ENCODE measurements at regions not wholly inside any gene's neighbourhood (a gene's known extent, or its start where the extent isn't known, plus 50 kb on each side); places are given as distances from the start of the nearest gene placed in this dataset.

DNA sequence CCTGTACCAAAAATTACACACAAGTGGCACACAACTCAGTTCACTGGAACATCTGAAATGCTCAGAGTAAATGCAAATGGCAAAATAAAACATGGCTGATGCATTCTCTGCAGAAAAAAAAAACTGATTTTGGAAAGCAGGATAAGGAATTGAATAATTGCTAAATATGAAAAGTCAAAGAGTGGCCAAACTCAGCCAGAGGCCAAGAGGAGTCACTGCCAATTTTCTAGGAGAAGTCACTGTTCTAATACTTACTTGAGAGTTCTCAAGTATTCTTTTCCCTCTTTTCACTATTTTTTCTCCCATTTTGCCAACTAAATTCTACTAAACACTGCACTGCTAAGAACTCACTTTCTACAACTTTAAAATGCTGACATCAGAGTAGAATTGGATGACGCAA, 1018.6 kb downstream of the TUSC7 start:
- H3K79me1 ChIP-seq (ENCODE audit: low read depth, low read length) = no peaks in the 10 kb centered on the region
- no CpG with 5 or more reads among the region's 1 CpG for WGBS, 2 donors (ENCODE audit: extremely low coverage in 2 of 2, insufficient read length in 2 of 2, insufficient replicate concordance in 1 of 2)
- H3K4me2 ChIP-seq (ENCODE audit: insufficient read depth, low read length, poor library complexity, severe bottlenecking) = no peak overlapping the region

DNA sequence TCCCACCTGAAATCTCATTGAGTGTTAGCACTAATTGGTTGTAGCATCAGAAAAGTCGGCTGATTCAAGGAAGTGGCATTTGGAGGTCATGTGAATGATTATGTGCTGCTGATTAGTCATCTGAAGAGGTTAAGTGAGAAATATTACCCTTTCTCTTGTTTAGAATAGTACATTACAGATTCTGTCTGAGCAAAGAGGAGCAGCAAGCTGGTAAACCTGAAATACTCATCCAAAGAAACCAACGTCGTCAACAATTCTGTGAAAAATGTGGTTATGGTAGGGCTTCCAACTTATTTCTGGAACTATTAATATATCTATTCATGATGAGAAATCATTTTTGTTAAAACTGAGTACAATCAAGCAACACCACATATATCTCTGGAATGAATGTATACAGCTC, 1024.9 kb downstream of the TUSC7 start:
- Histone ChIP-seq H3K27ac (replicated peaks; ENCODE audit: low read length) (no peak overlapping the region), H3K9ac (ENCODE audit: low read depth, low read length, poor library complexity) (no peak overlapping the region), H3K36me3 (replicated peaks in 1 of 2; ENCODE audit: control insufficient read depth in 2 of 2, insufficient read depth in 2 of 2, low read length in 2 of 2) (no peaks in the 10 kb centered on the region), H3K79me1 (ENCODE audit: low read depth, low read length) (no peaks in the 10 kb centered on the region), H3K14ac (ENCODE audit: low read length) (no peak overlapping the region), H2BK120ac (ENCODE audit: low read depth, low read length) (no peak overlapping the region), H2BK12ac (ENCODE audit: low read length) (no peak overlapping the region), H3K4me3 (ENCODE audit: low read length in 2 of 2) (no peak overlapping the region), H4K8ac (ENCODE audit: low read depth, low read length) (no peak overlapping the region), H3K4me2 (ENCODE audit: insufficient read depth, low read length, poor library complexity, severe bottlenecking) (no peak overlapping the region), H3K9me3 (replicated peaks in 1 of 2; ENCODE audit: control insufficient read depth in 2 of 2, insufficient read depth in 1 of 2, low read depth in 1 of 2, low read length in 2 of 2) (no peaks in the 10 kb centered on the region), H3K4ac (ENCODE audit: low read length) (no peak overlapping the region), H2AFZ (ENCODE audit: low read length) (no peak overlapping the region), H3K27me3 (ENCODE audit: control insufficient read depth in 3 of 3, insufficient read depth in 3 of 3, low read depth in 1 of 3, low read length in 3 of 3) (no peaks in the 10 kb centered on the region), H3K23ac (ENCODE audit: low read depth, low read length, poor library complexity) (no peak overlapping the region), H3K4me1 (ENCODE audit: control insufficient read depth in 2 of 2, insufficient read depth in 1 of 2, low read depth in 1 of 2, low read length in 2 of 2) (peaks cover 0 to 3% of the 10 kb centered on the region in 2 donors), H4K91ac (ENCODE audit: low read depth, low read length, poor library complexity) (no peak overlapping the region), H2BK5ac (ENCODE audit: low read length) (no peak overlapping the region), H2AK5ac (ENCODE audit: low read depth, low read length) (no peak overlapping the region), H3K18ac (ENCODE audit: low read length) (no peak overlapping the region), H2BK15ac (ENCODE audit: low read length) (no peak overlapping the region)
- no peak for DNase-seq (ENCODE audit: low spot score)
- no CpG with 5 or more reads among the region's 3 CpGs for WGBS, 2 donors (ENCODE audit: extremely low coverage in 2 of 2, insufficient read length in 2 of 2, insufficient replicate concordance in 1 of 2)

More for the DNA sequence above, 1018.6 kb downstream of the TUSC7 start:
- Histone ChIP-seq H4K8ac (ENCODE audit: low read depth, low read length) (no peak overlapping the region), H2AK5ac (ENCODE audit: low read depth, low read length) (no peak overlapping the region), H3K18ac (ENCODE audit: low read length) (no peak overlapping the region), H3K4me1 (ENCODE audit: control insufficient read depth in 2 of 2, insufficient read depth in 1 of 2, low read depth in 1 of 2, low read length in 2 of 2) (no peaks in the 10 kb centered on the region), H3K23ac (ENCODE audit: low read depth, low read length, poor library complexity) (no peak overlapping the region), H3K27ac (replicated peaks; ENCODE audit: low read length) (no peak overlapping the region), H3K4ac (ENCODE audit: low read length) (no peak overlapping the region), H2BK120ac (ENCODE audit: low read depth, low read length) (no peak overlapping the region), H4K91ac (ENCODE audit: low read depth, low read length, poor library complexity) (no peak overlapping the region), H3K4me3 (ENCODE audit: low read length in 2 of 2) (no peak overlapping the region), H3K36me3 (replicated peaks in 1 of 2; ENCODE audit: control insufficient read depth in 2 of 2, insufficient read depth in 2 of 2, low read length in 2 of 2) (no peaks in the 10 kb centered on the region), H2AFZ (ENCODE audit: low read length) (no peak overlapping the region), H3K9me3 (replicated peaks in 1 of 2; ENCODE audit: control insufficient read depth in 2 of 2, insufficient read depth in 1 of 2, low read depth in 1 of 2, low read length in 2 of 2) (peaks cover 0 to 2% of the 10 kb centered on the region in 2 donors), H2BK15ac (ENCODE audit: low read length) (no peak overlapping the region), H2BK12ac (ENCODE audit: low read length) (no peak overlapping the region), H3K27me3 (ENCODE audit: control insufficient read depth in 3 of 3, insufficient read depth in 3 of 3, low read depth in 1 of 3, low read length in 3 of 3) (no peaks in the 10 kb centered on the region), H2BK5ac (ENCODE audit: low read length) (no peak overlapping the region), H3K14ac (ENCODE audit: low read length) (no peak overlapping the region), H3K9ac (ENCODE audit: low read depth, low read length, poor library complexity) (no peak overlapping the region)
- no peak for DNase-seq (ENCODE audit: low spot score)

DNA sequence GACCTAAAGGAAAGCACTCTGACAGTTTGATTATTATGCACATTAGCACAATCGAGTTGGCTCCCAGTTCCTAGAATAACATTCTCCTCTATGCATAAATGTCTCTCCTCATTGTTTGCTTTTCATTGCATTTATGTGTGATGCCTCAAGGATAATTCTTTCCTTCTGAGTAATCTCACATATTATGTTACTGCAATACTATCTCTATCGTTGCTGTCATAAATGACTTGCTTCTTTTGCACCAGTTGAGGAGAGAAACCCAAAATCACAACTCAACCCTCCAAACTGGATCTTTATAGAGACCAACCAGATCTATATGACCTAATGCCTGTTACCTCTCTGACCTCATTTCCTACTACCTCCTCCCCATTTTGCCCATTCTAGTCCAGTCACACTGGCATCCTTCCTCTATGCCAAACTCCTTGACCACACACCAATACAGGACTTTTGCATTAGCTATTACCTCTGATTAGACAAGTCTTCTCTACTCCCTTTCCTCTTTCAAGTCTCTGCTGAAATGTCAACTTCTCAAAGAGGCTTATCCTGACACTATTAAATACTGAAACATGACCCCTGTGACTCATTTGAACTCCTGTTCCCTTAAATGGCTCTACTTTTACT, 1026.0 kb downstream of the TUSC7 start:
- no peak overlapping the region for H2BK120ac ChIP-seq (ENCODE audit: low read depth, low read length)
- H2AFZ ChIP-seq (ENCODE audit: low read length) = no peak overlapping the region

DNA sequence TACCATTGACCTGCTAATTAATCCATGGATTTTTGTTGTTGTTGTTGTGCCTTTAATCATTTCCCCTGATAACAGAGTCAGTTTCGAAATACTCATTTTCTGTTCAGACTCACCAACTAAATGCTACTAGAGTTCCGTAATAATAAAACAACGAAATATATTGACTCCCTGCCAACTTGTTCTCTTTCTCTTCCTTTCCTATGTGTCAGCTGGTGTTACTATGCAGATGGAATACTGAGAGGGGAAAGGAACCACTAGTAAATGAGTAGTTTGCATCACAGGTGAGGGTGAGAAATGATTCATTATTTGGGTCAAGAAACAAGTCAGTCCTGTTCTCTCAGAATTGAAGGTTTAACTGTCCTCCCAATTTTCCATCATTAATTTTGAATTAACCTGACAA, 1027.3 kb downstream of the TUSC7 start:
- no peak overlapping the region for H3K14ac ChIP-seq (ENCODE audit: low read length)
- H3K27me3 ChIP-seq (ENCODE audit: control insufficient read depth in 3 of 3, insufficient read depth in 3 of 3, low read depth in 1 of 3, low read length in 3 of 3) = no peaks in the 10 kb centered on the region
- H4K91ac ChIP-seq (ENCODE audit: low read depth, low read length, poor library complexity) = no peak overlapping the region
- no peak overlapping the region for H3K4me3 ChIP-seq (ENCODE audit: low read length in 2 of 2)
- H3K4me2 ChIP-seq (ENCODE audit: insufficient read depth, low read length, poor library complexity, severe bottlenecking) = no peak overlapping the region
- H3K4me1 ChIP-seq (ENCODE audit: control insufficient read depth in 2 of 2, insufficient read depth in 1 of 2, low read depth in 1 of 2, low read length in 2 of 2) = peaks cover 0 to 3% of the 10 kb centered on the region in 2 donors
- H2BK5ac ChIP-seq (ENCODE audit: low read length) = no peak overlapping the region
- H2BK120ac ChIP-seq (ENCODE audit: low read depth, low read length) = no peak overlapping the region
- H3K36me3 ChIP-seq (replicated peaks in 1 of 2; ENCODE audit: control insufficient read depth in 2 of 2, insufficient read depth in 2 of 2, low read length in 2 of 2) = no peaks in the 10 kb centered on the region
- H2AK5ac ChIP-seq (ENCODE audit: low read depth, low read length) = no peak overlapping the region
- no peak overlapping the region for H2BK12ac ChIP-seq (ENCODE audit: low read length)
- H2BK15ac ChIP-seq (ENCODE audit: low read length) = no peak overlapping the region
- H3K9me3 ChIP-seq (replicated peaks in 1 of 2; ENCODE audit: control insufficient read depth in 2 of 2, insufficient read depth in 1 of 2, low read depth in 1 of 2, low read length in 2 of 2) = no peaks in the 10 kb centered on the region
- H3K4ac ChIP-seq (ENCODE audit: low read length) = no peak overlapping the region
- no peak overlapping the region for H4K8ac ChIP-seq (ENCODE audit: low read depth, low read length)
- no peak overlapping the region for H3K9ac ChIP-seq (ENCODE audit: low read depth, low read length, poor library complexity)
- H2AFZ ChIP-seq (ENCODE audit: low read length) = no peak overlapping the region
- H3K79me1 ChIP-seq (ENCODE audit: low read depth, low read length) = no peaks in the 10 kb centered on the region
- H3K18ac ChIP-seq (ENCODE audit: low read length) = no peak overlapping the region
- WGBS, 2 donors (ENCODE audit: extremely low coverage in 2 of 2, insufficient read length in 2 of 2, insufficient replicate concordance in 1 of 2) = no CpG with 5 or more reads among the region's 3 CpGs
- H3K27ac ChIP-seq (replicated peaks; ENCODE audit: low read length) = no peak overlapping the region
- H3K23ac ChIP-seq (ENCODE audit: low read depth, low read length, poor library complexity) = no peak overlapping the region
- DNase-seq (ENCODE audit: low spot score) = no peak

More for the DNA sequence above, 1026.0 kb downstream of the TUSC7 start:
- Histone ChIP-seq H3K27me3 (ENCODE audit: control insufficient read depth in 3 of 3, insufficient read depth in 3 of 3, low read depth in 1 of 3, low read length in 3 of 3) (no peaks in the 10 kb centered on the region), H3K18ac (ENCODE audit: low read length) (no peak overlapping the region), H3K9me3 (replicated peaks in 1 of 2; ENCODE audit: control insufficient read depth in 2 of 2, insufficient read depth in 1 of 2, low read depth in 1 of 2, low read length in 2 of 2) (no peaks in the 10 kb centered on the region), H3K4ac (ENCODE audit: low read length) (no peak overlapping the region), H4K91ac (ENCODE audit: low read depth, low read length, poor library complexity) (no peak overlapping the region), H3K9ac (ENCODE audit: low read depth, low read length, poor library complexity) (no peak overlapping the region), H3K23ac (ENCODE audit: low read depth, low read length, poor library complexity) (no peak overlapping the region), H3K4me1 (ENCODE audit: control insufficient read depth in 2 of 2, insufficient read depth in 1 of 2, low read depth in 1 of 2, low read length in 2 of 2) (peaks cover 0 to 3% of the 10 kb centered on the region in 2 donors), H3K4me2 (ENCODE audit: insufficient read depth, low read length, poor library complexity, severe bottlenecking) (no peak overlapping the region), H2BK15ac (ENCODE audit: low read length) (no peak overlapping the region), H2BK5ac (ENCODE audit: low read length) (no peak overlapping the region), H3K27ac (replicated peaks; ENCODE audit: low read length) (no peak overlapping the region), H3K36me3 (replicated peaks in 1 of 2; ENCODE audit: control insufficient read depth in 2 of 2, insufficient read depth in 2 of 2, low read length in 2 of 2) (no peaks in the 10 kb centered on the region), H2AK5ac (ENCODE audit: low read depth, low read length) (no peak overlapping the region), H3K4me3 (ENCODE audit: low read length in 2 of 2) (no peak overlapping the region), H3K79me1 (ENCODE audit: low read depth, low read length) (no peaks in the 10 kb centered on the region), H3K14ac (ENCODE audit: low read length) (no peak overlapping the region), H2BK12ac (ENCODE audit: low read length) (no peak overlapping the region), H4K8ac (ENCODE audit: low read depth, low read length) (no peak overlapping the region)
- no peak for DNase-seq (ENCODE audit: low spot score)
- no CpG with 5 or more reads among the region's 2 CpGs for WGBS, 2 donors (ENCODE audit: extremely low coverage in 2 of 2, insufficient read length in 2 of 2, insufficient replicate concordance in 1 of 2)

Measured in neuronal stem cell (in vitro differentiated cells).